Transverse colon (tissue), 4 donors: ENCODE measurements at regions not wholly inside any gene's neighbourhood (a gene's known extent, or its start where the extent isn't known, plus 50 kb on each side); places are given as distances from the start of the nearest gene placed in this dataset.

Experiments used
- DNase-seq: peaks from one replicate; pipeline ENCODE4 v3.0.0-alpha.2; 2019
- H3K27ac ChIP-seq, 4 donors: fragments of 200-600 bp; sonication (generic); 2 replicates each; pipeline ENCODE4 v1.5.1; 2016 to 2018; ENCODE audit warnings: inconsistent platforms in 4 of 4
- H3K27me3 ChIP-seq: fragments of 200-600 bp; sonication (generic); 2 replicates; pipeline ENCODE4 v1.5.1; 2017; ENCODE audit warnings: inconsistent platforms
- H3K36me3 ChIP-seq, 4 donors: fragments of 200-600 bp; sonication (generic); 2 replicates each; pipeline ENCODE4 v1.5.1; 2017 to 2019; ENCODE audit warnings: inconsistent platforms in 4 of 4
- H3K4me1 ChIP-seq, 4 donors: fragments of 200-600 bp; sonication (generic); 2 replicates each; pipeline ENCODE4 v1.5.1; 2017 to 2020; ENCODE audit warnings: inconsistent platforms in 4 of 4
- H3K4me3 ChIP-seq, 4 donors: fragments of 200-600 bp; sonication (generic); 1 replicate in 1 of 4; 2 replicates in 3 of 4; pipeline versions ENCODE4 v1.5.1 to v1.6.1; 2017 to 2019; ENCODE audit warnings: inconsistent platforms in 4 of 4
- H3K9me3 ChIP-seq, 2 donors: fragments of 200-600 bp; sonication (generic); 2 replicates each; pipeline ENCODE4 v1.5.1; 2017 to 2019; ENCODE audit warnings: inconsistent platforms in 2 of 2
- EP300 ChIP-seq: sonication (generic); formaldehyde crosslinking; IDR thresholded peaks from one replicate; pipeline ENCODE4 v1.6.1; 2017; ENCODE audit warnings: antibody characterized with exemption, low read depth
- POLR2A ChIP-seq: fragments of 450-650 bp; IDR thresholded peaks from one replicate; pipeline ENCODE4 v1.6.1; 2016; ENCODE audit warnings: antibody characterized with exemption, mild to moderate bottlenecking, moderate library complexity
- POLR2AphosphoS5 ChIP-seq, 3 donors: sonication (generic); formaldehyde crosslinking; IDR thresholded peaks; one replicate each; pipeline ENCODE4 v1.6.1; 2016; ENCODE audit warnings: antibody characterized with exemption in 3 of 3
- WGBS, 2 donors: methylation state at CpG; one replicate each; pipeline ENCODE4 v1.1.5; 2018; ENCODE audit warnings: low coverage in 1 of 2; 5-methylcytosine and 5-hydroxymethylcytosine counted together
- in situ Hi-C, 4 donors: fragments of 200-750 bp; cut with MboI; loops; one replicate each; pipeline versions ENCODE4 v1.15.0 to v1.15.1; 2017; ENCODE audit warnings: low sequenced_read_pairs in 3 of 4, low pct_ligation_motif_present in 1 of 4, low pct_unique_long_range_greater_than_20kb in 1 of 4
- intact Hi-C: fragments of 100-400 bp; cut with DNase I; formaldehyde crosslinking; loops from one replicate; pipeline ENCODE4 v1.15.1; 2023; ENCODE audit warnings: low total_unique reads
- TF ChIP-seq, protein P1 (sequence below), 5 experiments: fragments of 200-600 bp in 3 of 5; fragments of 450-650 bp in 2 of 5; sonication (generic) in 3 of 5; IDR thresholded peaks; 1 replicate in 2 of 5; 2 replicates in 3 of 5; pipeline ENCODE4 v1.5.1; 2016 to 2017; ENCODE audit warnings: antibody characterized with exemption in 5 of 5, inconsistent platforms in 3 of 5, mild to moderate bottlenecking in 2 of 5, moderate library complexity in 1 of 5

- Histone ChIP-seq H3K4me1 (no peaks in the 10 kb centered on the region), H3K36me3 (no peaks in the 10 kb centered on the region), H3K9me3 (no peaks in the 10 kb centered on the region), H3K4me3 (no peak overlapping the region), H3K27me3 (no peaks in the 10 kb centered on the region), H3K27ac (no peak overlapping the region)
- in situ Hi-C loops = no loop called here
- TF ChIP-seq, protein P1, sequence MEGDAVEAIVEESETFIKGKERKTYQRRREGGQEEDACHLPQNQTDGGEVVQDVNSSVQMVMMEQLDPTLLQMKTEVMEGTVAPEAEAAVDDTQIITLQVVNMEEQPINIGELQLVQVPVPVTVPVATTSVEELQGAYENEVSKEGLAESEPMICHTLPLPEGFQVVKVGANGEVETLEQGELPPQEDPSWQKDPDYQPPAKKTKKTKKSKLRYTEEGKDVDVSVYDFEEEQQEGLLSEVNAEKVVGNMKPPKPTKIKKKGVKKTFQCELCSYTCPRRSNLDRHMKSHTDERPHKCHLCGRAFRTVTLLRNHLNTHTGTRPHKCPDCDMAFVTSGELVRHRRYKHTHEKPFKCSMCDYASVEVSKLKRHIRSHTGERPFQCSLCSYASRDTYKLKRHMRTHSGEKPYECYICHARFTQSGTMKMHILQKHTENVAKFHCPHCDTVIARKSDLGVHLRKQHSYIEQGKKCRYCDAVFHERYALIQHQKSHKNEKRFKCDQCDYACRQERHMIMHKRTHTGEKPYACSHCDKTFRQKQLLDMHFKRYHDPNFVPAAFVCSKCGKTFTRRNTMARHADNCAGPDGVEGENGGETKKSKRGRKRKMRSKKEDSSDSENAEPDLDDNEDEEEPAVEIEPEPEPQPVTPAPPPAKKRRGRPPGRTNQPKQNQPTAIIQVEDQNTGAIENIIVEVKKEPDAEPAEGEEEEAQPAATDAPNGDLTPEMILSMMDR (IDR thresholded peaks at IDR 0.05) = no peak
- TF ChIP-seq POLR2AphosphoS5 (IDR thresholded peaks at IDR 0.05) (no peak), EP300 (no peak), POLR2A (no peak)
- intact Hi-C loops = no loop called here
- WGBS, 2 donors = 75% methylated on average over 1 of the region's 1 CpG; no CpG with 5 or more reads in 1 of the 2 donors
- no peak for DNase-seq
These were observed 308.2 kb upstream of the CCDC196 start for GRCh38 chr14:66177935-66178334.

GRCh38 chr14:66196670-66197069 lies 289.5 kb upstream of the CCDC196 start:
- Histone ChIP-seq H3K27ac (no peak overlapping the region), H3K4me3 (no peak overlapping the region), H3K27me3 (no peaks in the 10 kb centered on the region), H3K9me3 (no peaks in the 10 kb centered on the region), H3K4me1 (no peaks in the 10 kb centered on the region), H3K36me3 (no peaks in the 10 kb centered on the region)
- 64% methylated on average over 1 of the region's 1 CpG; no CpG with 5 or more reads in 1 of the 2 donors for WGBS, 2 donors
- no peak for DNase-seq
- in situ Hi-C loops = no loop called here
- intact Hi-C loops = no loop called here
- no peak for TF ChIP-seq EP300
- TF ChIP-seq, protein P1 (IDR thresholded peaks at IDR 0.05) = no peak
- TF ChIP-seq POLR2A = no peak
- no peak for TF ChIP-seq POLR2AphosphoS5 (IDR thresholded peaks at IDR 0.05)

GRCh38 chr14:66197276-66197675 lies 288.9 kb upstream of the CCDC196 start:
- intact Hi-C loops (no loop called here), in situ Hi-C loops (no loop called here)
- no peaks in the 10 kb centered on the region for H3K36me3 ChIP-seq
- no peaks in the 10 kb centered on the region for H3K4me1 ChIP-seq
- no peak overlapping the region for H3K4me3 ChIP-seq
- no peak for TF ChIP-seq EP300
- no peak overlapping the region for H3K27ac ChIP-seq
- no peak for DNase-seq
- H3K27me3 ChIP-seq = no peaks in the 10 kb centered on the region
- H3K9me3 ChIP-seq = no peaks in the 10 kb centered on the region

GRCh38 chr14:66206554-66206953 lies 279.6 kb upstream of the CCDC196 start:
- WGBS, 2 donors = 85 to 92% methylated on average over 2 of the region's 2 CpGs
- intact Hi-C loops (no loop called here), in situ Hi-C loops (no loop called here)
- no peaks in the 10 kb centered on the region for H3K27me3 ChIP-seq
- TF ChIP-seq EP300 (no peak), POLR2A (no peak), POLR2AphosphoS5 (IDR thresholded peaks at IDR 0.05) (no peak)
- TF ChIP-seq, protein P1 (IDR thresholded peaks at IDR 0.05) = no peak
- no peak for DNase-seq
- H3K27ac ChIP-seq = no peak overlapping the region
- no peak overlapping the region for H3K4me3 ChIP-seq
- no peaks in the 10 kb centered on the region for H3K4me1 ChIP-seq
- H3K36me3 ChIP-seq = no peaks in the 10 kb centered on the region
- H3K9me3 ChIP-seq = peaks cover 10 to 14% of the 10 kb centered on the region in 2 donors

GRCh38 chr14:66216763-66217162 lies 269.4 kb upstream of the CCDC196 start:
- no peak overlapping the region for H3K4me3 ChIP-seq
- H3K36me3 ChIP-seq = no peaks in the 10 kb centered on the region
- H3K4me1 ChIP-seq = no peaks in the 10 kb centered on the region
- no peak overlapping the region for H3K27ac ChIP-seq
- intact Hi-C loops = no loop called here
- no peak for TF ChIP-seq POLR2AphosphoS5 (IDR thresholded peaks at IDR 0.05)
- TF ChIP-seq, protein P1 (IDR thresholded peaks at IDR 0.05) = no peak
- TF ChIP-seq EP300 = no peak
- TF ChIP-seq POLR2A = no peak
- 86 to 94% methylated on average over 1 of the region's 1 CpG for WGBS, 2 donors
- peaks cover 0 to 3% of the 10 kb centered on the region in 2 donors for H3K9me3 ChIP-seq
- H3K27me3 ChIP-seq = no peaks in the 10 kb centered on the region
- DNase-seq = no peak
- in situ Hi-C loops = no loop called here
